Superior temporal gyrus (tissue), 1 donor: ENCODE measurements at regions not wholly inside any gene's neighbourhood (a gene's known extent, or its start where the extent isn't known, plus 50 kb on each side); places are given as distances from the start of the nearest gene placed in this dataset.

Experiments used
- DNase-seq: peaks from one replicate; pipeline ENCODE4 v3.0.0-alpha.2; 2016; ENCODE audit errors: extremely low spot score

DNA sequence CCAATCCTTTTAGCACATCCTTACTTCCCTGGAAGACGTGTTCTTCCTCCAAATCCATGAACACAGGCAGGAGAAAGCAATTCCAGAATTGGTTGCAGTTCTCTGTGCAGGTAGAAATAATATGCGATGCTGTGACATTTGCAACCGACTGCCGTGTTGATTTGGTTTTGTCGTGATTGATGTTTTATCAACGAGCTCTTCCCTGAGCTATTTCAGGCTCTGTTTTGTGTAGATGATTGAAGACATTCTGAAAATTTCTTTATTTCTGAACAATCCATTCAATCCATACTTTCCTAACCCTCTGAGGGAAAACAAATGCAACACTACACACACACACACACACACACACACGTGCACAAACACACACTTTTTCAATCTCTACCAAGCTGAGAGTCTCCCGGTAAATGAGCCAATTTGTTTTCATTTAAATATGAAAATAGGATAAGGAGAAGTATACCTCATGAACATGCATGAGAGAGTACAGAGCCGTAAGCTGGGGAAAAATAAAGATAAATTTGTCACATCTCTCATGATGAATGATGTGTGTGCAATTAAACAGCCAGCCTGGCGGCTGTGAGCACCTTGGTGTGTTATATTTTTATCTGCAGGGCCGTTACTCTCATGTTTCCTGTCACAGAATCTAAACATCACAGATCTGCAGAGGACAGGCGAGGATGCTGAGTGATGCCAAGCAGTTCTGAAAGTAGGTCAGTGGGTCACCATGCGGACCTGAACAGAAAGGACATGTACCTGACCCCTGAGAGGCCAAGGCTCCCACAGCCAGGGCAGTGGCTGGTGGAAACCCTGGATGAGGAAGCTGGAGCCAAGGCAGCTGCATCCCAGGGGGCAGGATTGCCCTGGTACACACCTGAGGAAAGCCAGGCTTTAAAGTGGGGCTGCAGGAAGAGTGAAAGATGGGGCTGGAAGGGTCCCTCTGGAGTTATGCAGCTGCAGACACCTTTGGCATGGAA is 64.8 kb downstream of the PDCL3 start:
- DNase-seq, result no peak

DNA sequence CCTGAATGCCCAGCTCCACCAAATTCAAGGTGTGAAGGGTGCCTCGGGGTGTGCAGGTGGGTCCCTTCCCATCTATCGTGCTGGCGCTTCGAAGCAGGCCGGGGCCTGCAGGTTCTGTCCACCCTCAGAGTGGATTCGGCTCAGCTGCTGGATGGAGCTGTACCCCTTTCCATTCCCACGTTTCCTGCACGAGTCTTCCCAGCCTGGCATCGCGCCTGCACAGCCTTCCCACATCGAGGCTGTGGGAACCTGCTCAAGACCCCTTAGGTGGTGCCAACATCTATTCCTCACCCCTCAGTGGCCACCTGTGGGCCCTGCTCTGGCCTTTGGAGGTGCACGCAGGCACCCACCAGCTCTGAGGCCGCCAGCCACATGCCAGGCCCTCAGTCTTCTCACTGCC is 65.7 kb downstream of the PDCL3 start:
- no peak for DNase-seq

DNA sequence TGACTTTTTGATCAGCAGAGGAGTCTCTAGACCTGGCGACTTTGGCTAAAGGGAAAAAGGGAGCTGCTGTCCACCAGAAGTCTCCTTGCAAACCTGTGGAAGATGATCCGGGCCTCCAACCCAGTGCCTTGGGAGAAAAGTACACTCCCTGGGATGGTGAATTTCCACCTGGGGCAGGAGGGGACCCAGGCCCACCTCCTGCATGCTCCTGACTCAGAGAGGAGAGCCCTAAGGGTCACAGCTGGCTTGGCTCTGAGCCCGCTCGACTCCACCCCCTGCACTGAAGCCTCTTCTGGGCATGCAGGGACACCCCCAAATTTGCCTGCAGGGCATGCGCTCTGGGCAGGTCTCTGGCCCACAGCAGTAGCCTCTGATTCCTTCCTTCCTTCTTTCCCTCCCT is 66.5 kb downstream of the PDCL3 start:
- DNase-seq, result no peak

DNA sequence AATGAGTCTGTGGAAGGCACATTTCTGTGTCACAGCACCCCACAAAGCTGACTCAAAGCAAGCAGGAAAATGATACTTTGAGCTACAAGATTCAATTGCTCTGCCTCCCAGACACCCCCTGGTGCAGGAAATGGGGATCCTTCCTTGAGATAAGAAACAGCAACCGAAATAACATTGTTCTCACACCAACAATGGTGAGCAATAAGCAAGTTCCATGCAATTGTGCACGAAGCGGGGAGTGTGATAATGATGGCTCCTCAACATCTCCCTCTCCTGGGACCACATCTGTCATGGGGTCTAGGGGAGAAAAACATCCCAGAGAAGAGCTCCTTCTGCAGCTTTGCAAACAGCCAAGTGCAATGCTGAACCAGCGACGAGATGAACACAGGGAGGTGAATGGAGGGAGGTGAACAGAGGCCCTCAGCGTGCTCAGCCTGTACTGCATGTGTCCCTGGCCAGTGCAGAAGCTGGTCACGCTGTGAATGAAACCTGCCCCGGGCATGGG is 67.7 kb downstream of the PDCL3 start:
- DNase-seq, result no peak

DNA sequence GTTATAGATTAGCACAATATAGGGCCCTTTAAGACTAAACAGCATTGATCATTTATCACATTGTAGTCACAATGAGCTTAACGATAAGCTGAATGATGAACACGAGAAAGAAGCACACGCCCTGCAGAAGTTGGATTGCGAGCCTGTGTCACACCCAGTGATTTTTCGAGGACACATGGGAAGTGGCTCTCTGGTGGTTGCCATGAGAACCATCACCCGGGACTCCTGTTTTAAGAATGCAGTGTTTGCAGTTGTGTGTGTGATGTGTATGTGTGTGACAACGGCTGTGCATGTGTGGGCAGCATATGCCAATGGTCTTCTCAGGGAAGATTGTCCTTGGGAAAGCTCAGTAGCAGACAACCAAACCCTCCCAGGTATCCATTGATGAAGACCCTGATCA is 69.2 kb downstream of the PDCL3 start:
- DNase-seq, result no peak

DNA sequence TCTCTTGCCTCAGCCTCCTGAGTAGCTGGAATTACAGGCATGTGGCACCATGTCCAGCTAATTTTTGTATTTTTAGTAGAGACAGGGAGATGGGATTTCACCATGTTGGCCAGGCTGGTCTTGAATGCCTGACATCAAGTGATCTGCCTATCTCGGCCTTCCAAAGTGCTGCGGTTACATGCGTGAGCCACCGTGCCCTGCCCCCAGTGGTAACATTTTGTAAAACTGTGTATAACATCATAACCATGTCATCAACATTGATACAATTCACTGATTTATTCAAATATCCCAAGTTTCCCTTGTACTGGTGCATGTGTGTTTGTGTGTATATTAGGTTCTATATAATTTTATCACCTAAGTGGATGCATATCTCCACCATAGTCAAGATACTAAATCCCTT is 70.0 kb downstream of the PDCL3 start:
- no peak for DNase-seq

DNA sequence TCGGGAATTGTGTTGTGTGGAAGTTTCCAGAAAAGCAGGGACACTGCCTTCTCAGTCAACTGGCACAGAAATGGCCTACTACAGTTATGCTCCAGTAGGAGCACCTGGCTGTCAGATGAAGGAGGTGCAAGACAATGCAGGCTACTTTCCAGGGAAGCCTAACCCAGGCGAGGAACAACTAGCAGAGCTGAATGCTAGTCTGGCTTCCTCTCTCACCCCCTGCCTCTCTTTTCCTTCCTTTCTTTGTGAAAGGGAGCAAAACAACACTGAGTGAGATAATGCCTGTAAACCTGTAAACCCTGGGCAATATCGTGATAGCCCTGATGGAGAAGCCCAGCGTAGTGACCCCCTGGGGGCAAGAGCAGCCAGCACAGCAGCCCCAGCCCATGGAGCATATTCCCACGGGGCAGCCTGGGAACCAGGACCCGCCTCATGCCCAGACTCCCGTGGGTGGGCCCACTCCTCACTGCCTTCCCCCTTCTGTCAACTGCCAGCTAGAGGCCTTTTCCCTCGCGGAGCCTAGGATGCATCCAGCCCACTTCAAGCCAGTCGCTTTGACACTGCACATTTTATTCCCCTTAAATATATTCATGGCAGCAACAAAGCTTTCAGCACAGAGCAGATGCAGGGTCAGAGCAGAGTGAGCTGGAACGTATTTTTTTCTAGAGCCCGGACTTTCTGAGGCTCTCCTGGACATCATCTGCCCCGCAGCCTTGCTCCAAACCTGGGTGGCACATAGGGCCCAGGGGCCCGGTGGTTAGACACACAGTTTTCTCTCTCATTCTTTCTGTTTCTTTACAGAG is 77.0 kb downstream of the PDCL3 start:
- no peak for DNase-seq

DNA sequence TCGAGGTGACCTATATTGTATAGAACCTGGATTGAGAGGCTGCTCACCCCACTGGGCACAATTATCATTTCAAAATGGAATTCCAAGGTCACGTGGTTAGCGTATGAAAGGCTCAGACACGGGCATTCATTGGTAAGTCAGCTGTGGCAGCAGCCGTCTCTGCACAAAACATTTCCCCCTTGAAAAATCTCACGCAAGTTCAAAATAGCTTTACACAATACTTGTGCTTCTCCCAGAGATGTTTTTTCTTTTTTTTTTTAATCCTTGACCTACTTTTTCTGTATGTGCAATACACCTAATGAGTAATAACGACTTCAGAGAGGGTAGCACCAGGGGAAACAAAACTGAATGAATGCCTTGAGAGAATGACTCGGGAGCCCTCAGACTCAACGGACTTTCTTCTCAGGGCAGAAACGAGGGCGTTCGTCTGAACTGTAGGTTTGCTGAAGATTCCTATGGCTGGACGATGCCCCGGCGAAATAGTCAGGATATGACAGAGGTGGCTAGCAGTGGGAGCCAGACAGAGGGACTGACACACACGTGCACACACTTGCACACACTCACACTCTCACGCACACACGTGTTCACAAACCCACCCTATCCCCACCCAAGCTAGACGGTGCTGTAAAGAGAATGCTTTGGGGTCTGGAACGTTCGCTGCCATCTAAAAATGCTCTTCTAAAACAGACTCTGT is 77.8 kb downstream of the PDCL3 start:
- DNase-seq, result no peak

DNA sequence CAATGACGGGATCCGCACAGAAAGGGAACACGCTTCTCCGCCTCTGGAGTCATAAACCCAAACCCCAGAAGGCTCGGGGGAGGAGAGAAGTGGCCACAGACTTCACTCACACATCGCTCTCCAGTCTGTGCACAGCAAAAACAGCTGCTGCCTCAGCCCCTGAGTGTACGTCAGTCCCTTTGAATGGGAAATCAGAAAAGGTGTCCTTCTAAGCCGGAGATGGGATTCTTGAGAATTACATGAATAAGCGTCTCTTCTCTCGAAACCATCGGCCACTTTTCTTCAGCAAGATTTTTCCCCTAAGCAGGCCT is 78.3 kb downstream of the PDCL3 start:
- DNase-seq, result no peak

DNA sequence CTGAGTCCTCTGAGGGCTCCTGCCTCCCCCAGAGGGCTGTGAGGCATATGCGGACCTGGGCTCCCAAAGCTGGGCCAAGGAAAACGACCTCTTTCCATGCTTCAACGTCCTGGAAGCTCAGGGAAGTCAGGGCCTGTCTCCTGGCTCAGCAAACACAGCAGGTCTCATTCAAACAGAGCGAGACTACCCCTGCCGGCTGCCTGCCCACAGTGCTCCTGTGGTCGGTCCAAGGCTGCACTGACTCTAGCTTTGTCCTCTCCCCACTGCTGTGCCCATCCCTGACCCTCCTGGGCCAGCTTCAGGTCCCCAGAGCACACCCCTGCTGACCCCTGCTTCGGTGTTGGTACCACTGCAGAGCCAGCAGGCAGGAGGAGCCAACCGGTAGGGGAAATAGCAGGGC is 79.6 kb downstream of the PDCL3 start:
- no peak for DNase-seq

DNA sequence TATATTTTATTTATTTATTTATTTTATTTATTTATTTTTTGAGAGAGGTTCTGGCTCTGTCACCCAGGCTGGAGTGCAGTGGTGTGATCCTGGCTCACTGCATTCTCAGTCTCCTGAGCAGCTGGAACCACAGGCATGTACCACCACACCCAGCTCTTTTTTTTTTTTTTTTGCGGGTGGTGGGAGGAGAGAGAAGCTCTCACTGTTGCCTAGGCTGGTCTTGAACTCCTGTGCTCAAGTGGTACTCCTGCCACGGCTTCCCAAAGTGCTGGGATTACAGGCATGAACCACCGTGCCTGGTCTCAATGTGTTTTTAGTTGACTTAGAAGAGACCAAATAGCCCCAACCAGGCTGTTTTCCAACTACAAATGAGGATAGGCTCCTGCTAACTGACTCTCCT is 80.7 kb downstream of the PDCL3 start:
- no peak for DNase-seq

DNA sequence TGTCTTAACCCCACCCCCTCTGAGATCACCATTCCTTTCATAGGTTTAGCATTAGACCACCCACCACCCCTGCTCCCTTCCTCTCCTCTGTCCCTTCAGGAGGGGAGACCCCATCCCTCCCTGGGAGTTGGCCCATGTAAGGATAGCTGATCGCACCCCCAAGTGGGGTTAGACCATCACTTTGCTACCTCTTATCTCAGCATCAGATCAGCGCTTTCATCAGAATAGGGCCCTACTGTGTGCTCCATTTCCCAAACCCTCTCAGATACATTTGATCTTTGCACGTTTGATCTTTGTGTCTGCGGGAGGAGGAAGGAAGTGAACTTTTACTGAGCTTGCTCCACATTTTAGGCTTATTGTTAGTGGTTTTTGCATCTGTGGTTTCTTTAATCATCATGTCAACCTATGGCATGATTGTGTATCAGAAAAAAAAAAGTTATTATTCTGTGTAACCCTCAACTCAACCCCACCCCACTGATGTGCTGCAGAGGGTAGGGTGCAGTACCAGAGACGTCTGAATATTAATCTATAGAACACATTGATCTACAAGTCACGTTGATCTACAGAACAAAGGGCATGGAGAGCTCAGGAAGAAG is 81.2 kb downstream of the PDCL3 start:
- DNase-seq, result no peak

DNA sequence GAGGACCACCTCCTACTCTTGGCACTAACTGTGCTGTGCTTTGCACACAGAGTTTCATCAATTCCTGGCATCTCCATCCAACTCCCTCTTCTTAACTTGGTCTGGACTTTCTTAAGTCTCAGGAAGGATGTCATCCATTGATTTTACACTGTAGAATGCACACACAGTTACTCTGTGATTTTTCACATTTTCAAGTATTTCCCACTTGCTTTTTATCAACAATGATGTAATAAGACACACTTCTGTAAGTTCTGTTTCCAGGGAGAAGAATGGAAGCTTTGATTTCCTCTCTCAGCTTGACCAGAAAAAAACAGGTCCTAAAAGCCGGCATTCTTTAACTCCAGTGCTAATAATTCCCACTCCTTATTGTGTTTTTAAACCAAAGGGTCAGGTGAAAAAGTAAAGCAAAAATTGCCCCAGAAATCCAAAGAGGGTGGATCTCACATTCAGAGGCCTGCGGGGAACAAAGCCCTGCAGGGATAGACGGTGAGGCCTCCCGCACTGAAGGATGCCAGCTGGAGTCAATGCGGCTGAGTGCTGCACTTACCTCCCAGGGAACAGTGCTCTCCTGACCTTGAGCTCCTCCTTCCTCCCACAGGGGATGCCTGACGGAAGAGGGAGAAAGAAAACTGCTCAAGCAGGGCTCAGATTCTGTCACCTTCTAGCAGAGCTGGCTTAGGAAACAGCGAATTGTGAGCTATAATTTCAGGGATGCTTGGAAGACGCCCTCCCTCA is 83.1 kb downstream of the PDCL3 start:
- no peak for DNase-seq

DNA sequence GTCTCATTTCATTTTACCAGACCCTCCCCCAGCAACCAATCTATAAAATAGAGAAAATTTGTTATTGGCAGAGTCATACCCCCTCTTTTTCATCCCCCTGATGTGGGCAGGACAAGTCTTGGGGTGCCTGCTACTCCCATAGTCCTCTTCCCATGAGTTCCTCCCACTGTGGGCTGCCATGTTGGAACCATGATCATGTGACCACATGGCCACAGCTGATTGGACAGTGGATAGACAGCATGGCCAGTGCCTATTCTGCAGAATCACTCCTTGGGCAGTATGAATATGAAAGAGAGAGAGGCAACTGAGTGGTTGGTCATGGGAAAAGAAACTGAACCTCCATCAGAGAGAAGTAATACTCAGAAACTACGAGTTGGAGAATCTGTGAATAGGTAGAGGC is 84.9 kb downstream of the PDCL3 start:
- DNase-seq, result no peak

DNA sequence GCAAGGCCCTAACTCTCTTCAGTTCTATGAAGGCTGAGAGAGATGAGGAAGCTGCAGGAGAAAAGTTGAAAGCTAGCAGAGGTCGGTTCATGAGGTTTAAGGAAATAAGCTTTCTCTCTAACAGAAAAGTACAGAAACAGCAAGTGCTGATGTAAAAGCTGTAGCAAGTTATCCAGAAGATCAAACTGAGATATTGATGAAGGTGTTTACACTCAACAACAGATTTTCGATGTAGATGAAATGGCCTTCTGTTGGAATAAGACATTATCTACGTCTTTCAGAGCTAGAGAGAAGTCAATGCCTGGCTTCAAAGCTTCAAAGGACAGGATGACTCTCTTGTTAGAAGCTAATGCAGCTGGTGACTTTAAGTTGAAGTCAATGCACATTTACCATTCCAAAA is 87.4 kb downstream of the PDCL3 start:
- DNase-seq, result no peak

DNA sequence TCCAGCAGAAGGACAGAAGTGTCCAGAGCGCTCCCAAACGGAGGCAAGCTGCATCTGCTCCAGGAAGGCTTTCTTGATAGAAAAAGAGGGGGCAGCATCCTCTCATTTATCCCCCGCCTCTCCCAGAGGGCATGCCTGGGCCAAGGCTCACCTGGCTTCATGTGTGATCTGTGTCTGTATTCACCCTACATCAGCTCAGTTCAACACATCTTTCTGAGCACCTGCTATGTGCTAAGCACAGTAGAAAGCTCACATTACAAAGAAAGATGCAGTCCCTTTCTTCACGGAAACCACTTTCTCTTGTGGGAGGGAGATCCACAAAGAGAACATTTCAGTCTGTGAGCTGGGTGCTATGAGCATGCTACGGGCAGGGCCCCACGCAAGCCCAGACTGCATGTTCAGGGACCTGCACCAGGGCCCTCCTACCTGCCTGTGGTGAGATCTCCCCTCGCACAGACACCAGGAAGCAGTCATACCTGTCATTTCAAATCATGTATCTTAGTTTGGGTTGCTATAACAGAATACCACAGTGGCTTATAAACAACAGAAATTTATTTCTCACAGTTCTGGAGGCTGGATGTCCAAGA is 90.7 kb downstream of the PDCL3 start:
- DNase-seq, result no peak

DNA sequence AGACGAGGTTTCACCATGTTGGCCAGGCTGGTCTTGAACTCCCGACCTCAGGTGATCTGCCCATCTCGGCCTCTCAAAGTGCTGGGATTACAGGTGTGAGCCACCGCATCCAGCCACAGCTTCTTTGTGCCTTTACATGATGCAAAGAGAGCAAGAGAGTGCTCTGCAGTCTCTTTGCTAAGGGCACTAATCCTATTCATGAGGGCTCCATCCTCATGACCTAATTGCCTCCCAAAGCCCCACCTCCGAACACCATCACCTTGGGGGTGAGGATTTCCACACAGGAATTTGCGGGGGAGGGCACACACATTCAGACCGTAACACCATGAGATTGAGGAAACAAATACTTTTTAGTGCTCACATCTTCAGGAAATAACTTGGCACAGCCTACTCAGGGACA is 91.8 kb downstream of the PDCL3 start:
- DNase-seq, result no peak

DNA sequence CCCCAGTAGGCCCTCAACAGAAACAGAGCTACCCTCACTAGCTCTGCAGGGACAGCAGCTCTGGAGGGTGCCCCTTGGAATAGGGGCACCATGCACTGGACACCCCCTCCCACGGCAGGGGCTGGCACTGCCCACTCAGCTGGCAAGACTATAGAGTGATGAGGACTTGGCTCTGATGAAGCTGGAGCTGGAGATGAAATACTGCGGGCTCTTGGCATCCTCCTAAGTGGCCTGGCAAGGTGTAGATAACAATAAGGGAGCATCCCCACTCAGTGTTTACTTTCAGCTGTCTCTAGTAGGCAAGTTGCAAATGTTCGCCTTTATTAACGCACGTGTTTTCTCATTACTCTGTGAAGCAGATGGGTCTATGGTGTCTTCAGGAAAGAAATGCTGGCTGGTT is 92.7 kb downstream of the PDCL3 start:
- no peak for DNase-seq

DNA sequence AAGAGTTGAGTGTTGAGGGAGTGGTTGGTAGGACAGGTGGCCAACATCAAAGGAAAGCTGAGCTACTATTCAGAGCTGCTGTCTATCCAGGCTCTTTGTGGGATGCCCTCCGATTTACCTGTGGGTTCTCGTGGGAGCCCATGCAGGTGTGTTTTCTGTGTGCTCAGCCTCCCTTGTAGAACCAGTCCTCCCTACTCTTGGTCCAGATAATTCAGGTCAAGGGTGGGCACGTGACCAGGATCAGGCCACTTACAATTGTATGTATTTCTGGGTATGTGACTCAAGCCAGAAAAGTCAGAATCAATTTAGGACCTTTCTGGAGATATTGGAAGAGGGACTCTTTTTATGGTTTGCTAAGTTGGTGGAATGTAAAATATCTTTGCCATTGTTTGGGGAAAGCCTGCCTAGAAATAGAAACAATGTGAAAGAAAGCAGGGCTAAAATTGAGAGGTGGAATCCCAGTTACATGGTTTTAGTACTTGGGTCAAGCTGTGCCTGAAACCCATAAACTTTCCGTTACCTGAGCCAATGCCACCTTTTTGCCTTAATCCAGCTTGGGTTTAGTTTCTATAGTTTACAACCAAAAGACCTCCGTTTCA is 93.2 kb downstream of the PDCL3 start:
- DNase-seq, result no peak

DNA sequence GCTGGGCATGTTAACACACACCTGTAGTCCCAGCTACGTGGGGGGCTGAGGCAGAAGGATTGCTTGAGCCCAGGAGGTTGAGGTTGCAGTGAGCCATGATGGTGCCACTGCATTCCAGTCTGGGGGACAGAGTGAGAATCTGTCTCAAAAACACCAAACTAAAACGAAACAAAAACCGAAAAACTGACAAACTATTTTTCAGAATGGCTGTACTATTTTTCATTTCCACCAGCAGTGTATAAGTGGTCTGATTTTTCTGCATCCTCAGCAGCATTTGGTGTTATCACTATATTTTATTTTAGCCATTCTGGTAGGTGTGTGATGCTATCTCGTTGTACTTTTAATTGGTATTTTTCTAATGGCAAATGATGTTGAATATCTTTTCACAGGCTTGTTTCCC is 95.2 kb downstream of the PDCL3 start:
- no peak for DNase-seq
